ENCODE measurements at regions not wholly inside any gene's neighbourhood (a gene's known extent, or its start where the extent isn't known, plus 50 kb on each side); places are given as distances from the start of the nearest gene placed in this dataset.

DNA sequence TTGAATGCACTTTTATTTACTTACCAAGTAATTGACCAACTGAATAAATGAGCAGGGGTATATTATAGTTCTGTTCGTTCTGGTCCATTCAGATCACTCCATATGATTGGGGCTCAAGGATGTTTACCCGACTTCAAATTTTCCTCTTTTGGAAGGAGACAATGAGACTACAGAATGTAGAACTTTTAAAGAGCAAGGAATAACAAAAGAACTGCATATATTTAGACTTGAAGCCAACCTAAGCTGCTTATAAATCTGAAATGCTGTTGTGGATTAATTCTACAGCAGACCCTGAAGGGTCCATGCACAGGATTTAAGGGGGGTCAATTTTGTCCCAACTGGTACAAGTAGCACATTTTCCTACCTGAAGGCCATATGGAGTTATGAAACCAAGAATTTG is 610.8 kb downstream of the RAB28 start:
- TF ChIP-seq RCOR1 (IDR thresholded peaks at IDR 0.05; ENCODE audit: low read length), result no peak
- TF ChIP-seq RAD21 (IDR thresholded peaks at IDR 0.05; ENCODE audit: low read length), result no peak
- TF ChIP-seq, protein P1, sequence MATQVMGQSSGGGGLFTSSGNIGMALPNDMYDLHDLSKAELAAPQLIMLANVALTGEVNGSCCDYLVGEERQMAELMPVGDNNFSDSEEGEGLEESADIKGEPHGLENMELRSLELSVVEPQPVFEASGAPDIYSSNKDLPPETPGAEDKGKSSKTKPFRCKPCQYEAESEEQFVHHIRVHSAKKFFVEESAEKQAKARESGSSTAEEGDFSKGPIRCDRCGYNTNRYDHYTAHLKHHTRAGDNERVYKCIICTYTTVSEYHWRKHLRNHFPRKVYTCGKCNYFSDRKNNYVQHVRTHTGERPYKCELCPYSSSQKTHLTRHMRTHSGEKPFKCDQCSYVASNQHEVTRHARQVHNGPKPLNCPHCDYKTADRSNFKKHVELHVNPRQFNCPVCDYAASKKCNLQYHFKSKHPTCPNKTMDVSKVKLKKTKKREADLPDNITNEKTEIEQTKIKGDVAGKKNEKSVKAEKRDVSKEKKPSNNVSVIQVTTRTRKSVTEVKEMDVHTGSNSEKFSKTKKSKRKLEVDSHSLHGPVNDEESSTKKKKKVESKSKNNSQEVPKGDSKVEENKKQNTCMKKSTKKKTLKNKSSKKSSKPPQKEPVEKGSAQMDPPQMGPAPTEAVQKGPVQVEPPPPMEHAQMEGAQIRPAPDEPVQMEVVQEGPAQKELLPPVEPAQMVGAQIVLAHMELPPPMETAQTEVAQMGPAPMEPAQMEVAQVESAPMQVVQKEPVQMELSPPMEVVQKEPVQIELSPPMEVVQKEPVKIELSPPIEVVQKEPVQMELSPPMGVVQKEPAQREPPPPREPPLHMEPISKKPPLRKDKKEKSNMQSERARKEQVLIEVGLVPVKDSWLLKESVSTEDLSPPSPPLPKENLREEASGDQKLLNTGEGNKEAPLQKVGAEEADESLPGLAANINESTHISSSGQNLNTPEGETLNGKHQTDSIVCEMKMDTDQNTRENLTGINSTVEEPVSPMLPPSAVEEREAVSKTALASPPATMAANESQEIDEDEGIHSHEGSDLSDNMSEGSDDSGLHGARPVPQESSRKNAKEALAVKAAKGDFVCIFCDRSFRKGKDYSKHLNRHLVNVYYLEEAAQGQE (IDR thresholded peaks at IDR 0.05; ENCODE audit: low read depth, low read length), result no peak
- TF ChIP-seq, protein P2, sequence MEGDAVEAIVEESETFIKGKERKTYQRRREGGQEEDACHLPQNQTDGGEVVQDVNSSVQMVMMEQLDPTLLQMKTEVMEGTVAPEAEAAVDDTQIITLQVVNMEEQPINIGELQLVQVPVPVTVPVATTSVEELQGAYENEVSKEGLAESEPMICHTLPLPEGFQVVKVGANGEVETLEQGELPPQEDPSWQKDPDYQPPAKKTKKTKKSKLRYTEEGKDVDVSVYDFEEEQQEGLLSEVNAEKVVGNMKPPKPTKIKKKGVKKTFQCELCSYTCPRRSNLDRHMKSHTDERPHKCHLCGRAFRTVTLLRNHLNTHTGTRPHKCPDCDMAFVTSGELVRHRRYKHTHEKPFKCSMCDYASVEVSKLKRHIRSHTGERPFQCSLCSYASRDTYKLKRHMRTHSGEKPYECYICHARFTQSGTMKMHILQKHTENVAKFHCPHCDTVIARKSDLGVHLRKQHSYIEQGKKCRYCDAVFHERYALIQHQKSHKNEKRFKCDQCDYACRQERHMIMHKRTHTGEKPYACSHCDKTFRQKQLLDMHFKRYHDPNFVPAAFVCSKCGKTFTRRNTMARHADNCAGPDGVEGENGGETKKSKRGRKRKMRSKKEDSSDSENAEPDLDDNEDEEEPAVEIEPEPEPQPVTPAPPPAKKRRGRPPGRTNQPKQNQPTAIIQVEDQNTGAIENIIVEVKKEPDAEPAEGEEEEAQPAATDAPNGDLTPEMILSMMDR (IDR thresholded peaks at IDR 0.05), result no peak
- no peak for TF ChIP-seq POLR2AphosphoS5 (IDR thresholded peaks at IDR 0.05; ENCODE audit: low read depth, low read length)
- no peak for TF ChIP-seq MXI1 (IDR thresholded peaks at IDR 0.05; ENCODE audit: low read depth, low read length)
- no peak for TF ChIP-seq ELF1 (IDR thresholded peaks at IDR 0.05)
